ENCODE measurements at regions not wholly inside any gene's neighbourhood (a gene's known extent, or its start where the extent isn't known, plus 50 kb on each side); places are given as distances from the start of the nearest gene placed in this dataset.
"Not testable (repeated sequence)": the region's sequence is repeated elsewhere in the genome, so short reads cannot be mapped to it uniquely, and the experiment has no call there.

- H3K27ac ChIP-seq (ENCODE audit: low read depth, low read length): no peak overlapping the region
- 85 to 89% (median 88%) methylated on average over 5 of the region's 5 CpGs for WGBS, 3 donors
Observed at GRCh38 chr6:156451088-156451487, 326.1 kb upstream of the ARID1B start.

DNA sequence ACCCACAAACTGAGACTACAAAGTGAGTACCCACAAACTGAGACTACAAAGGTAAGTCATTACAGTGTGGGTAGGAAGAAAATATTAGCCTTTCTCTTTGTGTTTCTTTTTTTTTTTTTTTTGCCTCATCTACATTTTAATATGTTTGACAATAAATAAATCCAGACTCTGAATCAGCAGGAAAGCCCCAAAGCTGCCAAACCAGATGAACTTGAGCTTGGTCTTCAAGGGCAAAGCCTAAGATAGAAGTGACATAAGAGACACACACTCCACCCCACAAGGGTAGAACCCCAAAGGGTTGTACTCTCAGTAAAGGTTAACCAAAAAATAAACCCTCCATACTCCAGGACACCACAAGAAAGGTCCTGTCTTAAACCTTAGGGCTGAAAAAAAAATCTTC, 326.8 kb upstream of the ARID1B start:
- H3K27ac ChIP-seq (ENCODE audit: low read depth, low read length): no peak overlapping the region

DNA sequence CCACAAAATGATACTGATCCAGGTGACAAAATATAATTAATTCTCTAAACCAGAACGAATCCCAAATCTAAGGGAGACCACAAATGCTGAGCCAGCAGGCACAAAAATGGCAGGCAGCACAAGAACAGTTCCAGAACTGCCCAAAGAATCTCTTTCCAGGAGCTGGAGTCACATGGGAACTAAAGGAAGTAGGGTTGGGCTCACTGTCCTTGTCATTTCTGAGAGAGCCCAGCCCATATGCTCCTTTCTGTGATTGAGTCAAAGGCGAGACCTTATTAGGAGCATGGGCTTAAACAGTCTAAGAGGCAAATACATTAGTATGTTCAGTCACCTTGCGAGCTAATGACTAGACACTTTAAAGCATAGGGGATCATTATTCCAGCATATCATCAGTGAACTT, 327.6 kb upstream of the ARID1B start:
- WGBS, 3 donors: 72 to 87% (median 84%) methylated on average over 3 of the region's 3 CpGs
- H3K27ac ChIP-seq (ENCODE audit: low read depth, low read length): no peak overlapping the region

GRCh38 chr6:156449128-156449527, 328.1 kb upstream of the ARID1B start:
- WGBS, 3 donors: 43 to 70% (median 68%) methylated on average over 4 of the region's 4 CpGs
- no peak overlapping the region for H3K27ac ChIP-seq (ENCODE audit: low read depth, low read length)

DNA sequence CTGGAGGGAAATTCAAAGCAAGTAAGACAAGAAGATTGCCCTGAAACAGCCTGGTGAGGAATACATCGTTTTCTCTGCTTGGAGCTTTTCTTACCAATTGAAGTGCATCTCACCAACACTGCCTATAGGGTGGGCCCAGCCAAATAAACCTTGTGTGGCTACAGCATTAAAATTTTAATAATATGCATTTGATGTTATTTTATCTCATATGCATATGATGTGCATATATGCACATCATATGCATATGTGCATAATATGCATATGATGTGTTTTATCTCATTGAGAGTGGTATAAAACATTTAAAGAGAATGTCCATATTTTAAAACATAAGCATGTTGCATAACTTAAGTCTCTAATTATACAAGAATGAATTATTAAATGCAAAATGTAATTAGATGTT, 328.6 kb upstream of the ARID1B start:
- WGBS, 3 donors: 86 to 94% (median 90%) methylated on average over 1 of the region's 1 CpG
- H3K27ac ChIP-seq (ENCODE audit: low read depth, low read length): no peak overlapping the region

DNA sequence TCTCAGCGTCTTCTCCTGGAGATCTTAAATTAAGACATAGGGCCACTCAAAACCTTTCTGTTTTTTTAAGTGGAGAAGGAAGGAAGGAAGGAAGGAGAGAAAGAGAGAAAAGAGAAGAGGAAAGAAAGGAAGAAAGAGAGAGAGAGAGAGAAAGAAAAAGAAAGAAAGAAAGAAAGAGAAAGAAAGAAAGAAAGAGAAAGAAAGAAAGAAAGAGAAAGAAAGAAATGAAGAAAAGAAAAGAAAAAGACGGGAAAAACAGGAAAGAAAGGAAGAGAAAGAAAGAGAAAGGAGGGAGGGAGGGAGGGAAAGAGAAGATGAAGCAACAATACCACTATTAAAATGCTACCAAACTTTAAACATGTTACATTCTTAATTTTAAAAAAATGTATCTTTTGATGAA, 336.5 kb upstream of the ARID1B start:
- 73 to 91% (median 87%) methylated on average over 2 of the region's 2 CpGs for whole genome bisulfite sequencing, 3 donors
- no peak overlapping the region for H3K27ac ChIP-seq (ENCODE audit: low read depth, low read length)

GRCh38 chr6:156438350-156438923, 338.7 kb upstream of the ARID1B start:
- no peak overlapping the region for H3K27ac ChIP-seq (ENCODE audit: low read depth, low read length)
- 54 to 66% (median 65%) methylated on average over 10 of the region's 10 CpGs for WGBS, 3 donors

- H3K27ac ChIP-seq (ENCODE audit: low read depth, low read length): no peak overlapping the region
- WGBS, 3 donors: 34 to 68% (median 54%) methylated on average over 11 of the region's 11 CpGs
Observed at GRCh38 chr6:156437121-156437879, 339.9 kb upstream of the ARID1B start.

- H3K27ac ChIP-seq (ENCODE audit: low read depth, low read length): no peak overlapping the region
- 60 to 72% (median 68%) methylated on average over 2 of the region's 2 CpGs for WGBS, 3 donors
Observed at GRCh38 chr6:156434795-156435190, 342.4 kb upstream of the ARID1B start.

- 92 to 95% (median 95%) methylated on average over 5 of the region's 5 CpGs for WGBS, 3 donors
- no peak overlapping the region for H3K27ac ChIP-seq (ENCODE audit: low read depth, low read length)
Observed at GRCh38 chr6:156434049-156434794, 343.0 kb upstream of the ARID1B start.

DNA sequence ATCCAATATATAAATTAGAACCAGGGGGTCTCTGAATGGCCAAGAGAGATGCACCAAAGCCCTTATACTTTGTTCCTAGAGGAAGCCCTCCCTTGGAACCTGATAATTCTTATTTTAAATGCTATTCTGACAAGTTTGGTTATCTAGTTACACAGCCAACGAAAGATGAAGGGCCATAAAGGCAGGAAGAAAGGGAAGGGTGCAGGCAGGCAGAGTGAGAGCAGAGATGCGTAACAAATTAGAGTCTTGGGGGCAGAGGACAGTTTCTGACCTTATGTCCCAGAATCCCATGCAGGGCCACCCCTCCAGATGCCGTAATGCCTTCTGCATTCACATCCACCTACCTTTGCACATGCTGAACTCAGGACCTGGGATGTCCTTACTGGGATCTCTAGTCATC, 344.6 kb upstream of the ARID1B start:
- WGBS, 3 donors: 82 to 89% (median 89%) methylated on average over 3 of the region's 3 CpGs
- no peak overlapping the region for H3K27ac ChIP-seq (ENCODE audit: low read depth, low read length)

DNA sequence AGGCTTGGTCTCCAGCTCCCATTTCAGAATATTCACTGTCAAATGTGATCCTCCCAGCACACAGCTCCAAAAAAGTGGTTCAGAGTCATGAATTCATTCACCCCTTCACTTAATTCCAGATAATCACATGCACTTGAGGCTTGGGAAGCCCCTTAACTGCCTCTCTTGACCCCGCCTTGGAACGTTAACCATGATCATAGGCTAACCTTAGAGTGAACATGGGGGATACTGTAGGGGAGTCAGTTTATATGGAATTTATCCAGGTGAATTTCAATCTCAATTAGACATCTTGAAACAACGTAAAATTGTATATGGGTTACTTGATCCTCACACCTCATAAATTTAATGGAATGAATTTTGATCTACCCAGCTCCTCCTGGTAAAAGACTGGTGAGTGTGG, 346.8 kb upstream of the ARID1B start:
- H3K27ac ChIP-seq (ENCODE audit: low read depth, low read length): no peak overlapping the region
- 59 to 96% (median 60%) methylated on average over 3 of the region's 3 CpGs for WGBS, 3 donors

GRCh38 chr6:156427345-156427744, 349.8 kb upstream of the ARID1B start:
- H3K27ac ChIP-seq (ENCODE audit: low read depth, low read length): no peak overlapping the region
- WGBS, 3 donors: 17 to 58% (median 23%) methylated on average over 2 of the region's 2 CpGs

DNA sequence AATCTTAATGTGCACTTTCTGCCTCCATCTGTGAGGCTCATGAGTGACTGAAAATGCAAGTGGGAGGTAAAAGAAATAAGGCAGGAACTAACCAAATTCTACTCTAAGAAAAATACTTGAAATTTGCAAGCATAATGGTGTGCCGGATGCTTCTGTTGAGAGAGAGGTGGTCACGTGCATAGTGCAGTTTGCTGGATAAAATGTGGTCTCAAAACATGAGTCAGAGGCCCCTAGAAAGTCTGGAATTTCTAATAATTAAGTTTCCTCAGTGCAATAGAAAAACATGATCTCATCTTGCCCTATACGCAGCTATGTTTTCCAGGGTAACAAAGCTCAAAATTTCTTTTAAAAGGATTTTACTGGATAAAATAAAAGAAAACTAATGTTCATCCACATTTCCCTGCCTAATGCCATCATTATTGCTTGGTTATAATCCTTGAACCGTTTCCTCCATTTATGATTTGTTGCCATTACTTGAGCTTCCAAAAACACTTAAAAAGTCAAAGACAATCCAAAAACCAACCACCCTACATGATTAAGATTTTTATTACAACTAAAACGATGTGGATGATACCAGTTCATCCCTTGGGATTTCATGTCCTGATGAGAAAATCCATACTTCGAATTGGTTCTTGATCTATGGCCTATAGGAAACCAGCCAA, 351.7 kb upstream of the ARID1B start:
- H3K27ac ChIP-seq (ENCODE audit: low read depth, low read length): no peak overlapping the region
- 57 to 63% (median 59%) methylated on average over 6 of the region's 6 CpGs for WGBS, 3 donors

DNA sequence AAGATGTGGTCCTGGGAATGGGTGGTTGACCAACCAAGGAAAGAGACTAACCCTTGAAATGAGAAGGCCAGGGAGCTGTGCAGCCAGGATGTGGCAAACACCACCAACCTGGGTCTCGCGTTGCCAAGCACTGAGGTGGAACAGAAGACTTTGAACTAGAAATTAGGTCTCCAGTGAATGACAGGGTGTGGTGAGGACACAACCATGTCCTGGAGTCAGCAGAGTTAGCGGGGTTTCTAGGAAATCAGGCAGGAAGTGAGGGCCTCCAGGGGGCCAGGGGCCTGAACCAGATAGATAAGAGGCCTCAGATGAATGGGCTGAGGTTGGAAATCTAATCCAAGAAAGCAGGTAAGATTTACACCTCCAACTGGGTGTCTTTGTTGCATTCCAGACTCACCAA, 353.3 kb upstream of the ARID1B start:
- WGBS, 3 donors: 49 to 85% (median 62%) methylated on average over 3 of the region's 3 CpGs

GRCh38 chr6:156423075-156423474, 354.1 kb upstream of the ARID1B start:
- no peak overlapping the region for H3K27ac ChIP-seq (ENCODE audit: low read depth, low read length)
- WGBS, 3 donors: 56 to 87% (median 63%) methylated on average over 6 of the region's 6 CpGs

More for the DNA sequence above, 353.3 kb upstream of the ARID1B start:
- H3K27ac ChIP-seq (ENCODE audit: low read depth, low read length): no peak overlapping the region

DNA sequence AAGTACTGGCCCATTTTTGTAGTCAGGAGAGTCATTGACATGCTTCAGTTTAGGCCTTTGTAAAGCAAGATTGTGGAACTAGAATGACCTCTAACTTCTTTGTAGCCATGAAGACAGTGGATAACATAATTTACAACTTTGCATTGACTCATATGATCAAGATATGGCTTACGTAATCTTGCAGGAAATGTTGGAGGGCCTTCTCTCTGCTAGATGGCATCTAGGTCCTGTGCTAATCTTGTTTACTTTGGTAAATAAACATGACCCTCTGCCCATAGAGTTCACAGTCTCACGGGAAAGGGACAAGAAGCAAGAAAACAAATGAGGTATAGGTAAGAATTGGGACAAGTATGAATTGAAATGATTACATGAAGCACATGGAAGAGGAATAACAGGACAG, 355.2 kb upstream of the ARID1B start:
- H3K27ac ChIP-seq (ENCODE audit: low read depth, low read length): no peak overlapping the region

GRCh38 chr6:156421301-156421700, 355.9 kb upstream of the ARID1B start:
- H3K27ac ChIP-seq (ENCODE audit: low read depth, low read length): not testable (repeated sequence)
- WGBS, 3 donors: 51 to 68% (median 63%) methylated on average over 5 of the region's 5 CpGs

More for the DNA sequence above, 355.2 kb upstream of the ARID1B start:
- 50 to 89% (median 79%) methylated on average over 2 of the region's 2 CpGs for WGBS, 3 donors
